GM21390 (cell line): ENCODE measurements at regions not wholly inside any gene's neighbourhood (a gene's known extent, or its start where the extent isn't known, plus 50 kb on each side); places are given as distances from the start of the nearest gene placed in this dataset.
"Not testable (repeated sequence)": the region's sequence is repeated elsewhere in the genome, so short reads cannot be mapped to it uniquely, and the experiment has no call there.

Source experiments
- ATAC-seq: cut with Tn5 transposase; IDR thresholded peaks from one replicate; pipeline ENCODE4 v1.9.1; 2021; ENCODE audit not compliant: unreplicated experiment

- no peak for ATAC-seq
Measured at GRCh38 chr10:53107711-53108110, 335.1 kb upstream of the MBL2 start.

GRCh38 chr10:53102424-53102823 lies 329.8 kb upstream of the MBL2 start:
- ATAC-seq: no peak

GRCh38 chr10:53093878-53094277 lies 321.3 kb upstream of the MBL2 start:
- no peak for ATAC-seq

GRCh38 chr10:53091574-53091973 lies 319.0 kb upstream of the MBL2 start:
- no peak for ATAC-seq

- ATAC-seq: no peak
Measured at GRCh38 chr10:53088961-53089360, 316.4 kb upstream of the MBL2 start.

GRCh38 chr10:53079283-53079682 lies 306.7 kb upstream of the MBL2 start:
- ATAC-seq: no peak

GRCh38 chr10:53076948-53077347 lies 304.4 kb upstream of the MBL2 start:
- ATAC-seq: no peak

GRCh38 chr10:53075469-53075868 lies 302.9 kb upstream of the MBL2 start:
- ATAC-seq: no peak

GRCh38 chr10:53072144-53072543 lies 299.6 kb upstream of the MBL2 start:
- ATAC-seq: no peak

GRCh38 chr10:53071505-53072125 lies 299.0 kb upstream of the MBL2 start:
- no peak for ATAC-seq

GRCh38 chr10:53069013-53069412 lies 296.4 kb upstream of the MBL2 start:
- no peak for ATAC-seq

GRCh38 chr10:53064614-53065013 lies 292.0 kb upstream of the MBL2 start:
- ATAC-seq: no peak

- no peak for ATAC-seq
Measured at GRCh38 chr10:53063805-53064204, 291.2 kb upstream of the MBL2 start.

GRCh38 chr10:53052521-53053164 lies 280.1 kb upstream of the MBL2 start:
- ATAC-seq: no peak

- no peak for ATAC-seq
Measured at GRCh38 chr10:53045315-53045714, 272.7 kb upstream of the MBL2 start.

GRCh38 chr10:53035823-53036222 lies 263.2 kb upstream of the MBL2 start:
- not testable (repeated sequence) for ATAC-seq

- no peak for ATAC-seq
Measured at GRCh38 chr10:53033396-53033795, 260.8 kb upstream of the MBL2 start.

GRCh38 chr10:53029872-53030849 lies 257.6 kb upstream of the MBL2 start:
- peak; percentile 72 for ATAC-seq

- ATAC-seq: no peak
Measured at GRCh38 chr10:53029449-53029848, 256.9 kb upstream of the MBL2 start.

- ATAC-seq: not testable (repeated sequence)
Measured at GRCh38 chr10:53025765-53026164, 253.2 kb upstream of the MBL2 start.

GRCh38 chr10:53025172-53025711 lies 252.7 kb upstream of the MBL2 start:
- no peak for ATAC-seq
